ENCODE measurements at regions not wholly inside any gene's neighbourhood (a gene's known extent, or its start where the extent isn't known, plus 50 kb on each side); places are given as distances from the start of the nearest gene placed in this dataset.

DNA sequence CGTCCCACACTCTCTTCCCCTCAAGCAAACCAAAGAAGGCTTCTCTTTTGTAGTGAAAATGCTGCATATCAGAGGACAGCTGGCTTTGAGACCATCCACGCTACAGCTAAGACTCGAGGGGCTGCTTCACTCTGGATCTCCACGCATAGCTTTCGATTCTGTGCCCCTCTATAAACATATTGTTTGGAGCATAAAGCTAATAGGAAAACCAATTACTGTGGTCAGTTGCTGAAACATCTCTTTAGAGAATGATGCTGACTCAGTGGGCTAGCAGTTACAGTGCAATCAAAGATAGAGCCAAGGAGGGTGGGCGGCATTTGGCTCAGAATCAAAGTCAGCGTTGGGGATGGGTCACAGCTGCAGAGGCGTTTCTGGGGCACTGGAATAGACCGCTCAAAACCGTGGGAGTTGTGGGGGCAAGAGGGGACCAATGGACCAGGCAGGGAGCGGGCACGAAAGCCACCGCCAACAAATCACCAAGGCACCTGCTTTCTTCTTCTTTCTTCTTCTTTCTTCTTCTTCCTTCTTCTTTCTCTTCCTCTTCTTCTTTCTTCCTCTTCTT lies 76.7 kb downstream of the RASL11A start:
- no TSS peak for BruUV-seq (replicated peaks)

DNA sequence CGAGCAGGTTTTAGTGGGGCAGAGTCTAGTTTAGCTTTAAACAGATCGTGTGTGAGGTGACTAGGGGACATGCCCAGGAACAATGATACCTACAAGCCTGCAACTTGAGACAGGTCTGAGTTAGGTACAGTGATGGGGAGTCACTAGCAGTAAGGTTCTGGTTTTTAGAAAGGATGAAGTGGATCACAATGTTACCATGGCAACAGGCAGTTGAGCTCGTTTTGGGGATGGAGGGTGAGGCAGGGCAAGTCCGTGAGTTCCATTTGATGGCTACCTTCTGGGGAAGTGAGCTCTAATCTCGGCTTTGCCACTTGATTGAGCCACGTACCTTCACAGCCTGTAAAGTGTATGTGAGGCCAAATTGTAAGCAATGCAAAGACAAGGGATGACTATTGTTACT lies 76.0 kb upstream of the GTF3A start:
- ChIA-PET CTCF (interaction anchor here (0.9 to 6.7 kb wide), 4 partner anchors 9 to 363 kb away, joined by 3 to 42 read pairs (median 16); no protein-coding TSS in a partner anchor), POLR2A (no interaction called here)
- H2AFZ ChIP-seq (ENCODE audit: low read depth, low read length): no peak overlapping the region
- H3K9ac ChIP-seq (replicated peaks; ENCODE audit: extremely low read depth, insufficient read depth, low read length): no peak overlapping the region
- H3K4me2 ChIP-seq (ENCODE audit: insufficient read depth, low read length): no peak overlapping the region
- H3K9me3 ChIP-seq (replicated peaks; ENCODE audit: control insufficient read depth, insufficient read depth, low read length): no peaks in the 10 kb centered on the region
- no peaks in the 10 kb centered on the region for H3K36me3 ChIP-seq (ENCODE audit: control insufficient read depth in 2 of 2, extremely low read depth in 1 of 2, insufficient read depth in 2 of 2, low read length in 2 of 2)
- no peak overlapping the region for H3K27ac ChIP-seq (ENCODE audit: insufficient read depth, low read depth, low read length)
- H3K79me2 ChIP-seq (ENCODE audit: control insufficient read depth, insufficient read depth, low read length): no peaks in the 10 kb centered on the region
- FAIRE-seq (no peak), DNase-seq (ENCODE audit: low read depth, low spot score) (no peak)
- no peaks in the 10 kb centered on the region for H4K20me1 ChIP-seq (replicated peaks; ENCODE audit: control insufficient read depth, extremely low read depth, insufficient read depth, low read length)
- H3K4me3 ChIP-seq (replicated peaks in 1 of 3; ENCODE audit: insufficient read depth in 1 of 3, low read depth in 1 of 3, low read length in 3 of 3): no peak overlapping the region
- intact Hi-C loops (cut with micrococcal nuclease): no loop called here
- no peaks in the 10 kb centered on the region for H3K4me1 ChIP-seq (ENCODE audit: control insufficient read depth, extremely low read depth, insufficient read depth, low read length)
- no TSS peak for BruUV-seq (replicated peaks)
- peaks cover 2 to 4% of the 10 kb centered on the region in 2 experiments for H3K27me3 ChIP-seq (ENCODE audit: control insufficient read depth in 2 of 2, insufficient read depth in 2 of 2, low read length in 2 of 2)
- no peaks in the 10 kb centered on the region for H3K9me1 ChIP-seq (replicated peaks; ENCODE audit: control insufficient read depth, extremely low read depth, insufficient read depth, low read length)
- dilution Hi-C loops (cut with MboI; ENCODE audit: extremely low pct_ligation_motif_present, low sequenced_read_pairs): no loop called here
- TF ChIP-seq POLR2AphosphoS5 (IDR thresholded peaks at IDR 0.05; ENCODE audit: insufficient read depth, low read depth, low read length) (no peak), POLR2A (IDR thresholded peaks at IDR 0.05; ENCODE audit: low read depth, low read length) (no peak), MYC (IDR thresholded peaks at IDR 0.05; ENCODE audit: low read depth, low read length) (no peak), GATA2 (IDR thresholded peaks at IDR 0.05; ENCODE audit: insufficient read depth, insufficient read length, low read depth, low read length) (no peak), EZH2 (IDR thresholded peaks at IDR 0.05; ENCODE audit: borderline replicate concordance, low read depth, low read length, severe bottlenecking) (no peak), FOS (IDR thresholded peaks at IDR 0.05; ENCODE audit: borderline replicate concordance, insufficient read depth, low read length) (no peak), JUN (IDR thresholded peaks at IDR 0.05; ENCODE audit: borderline replicate concordance, insufficient read depth, insufficient read length, low read depth) (no peak)
- TF ChIP-seq, protein P1, sequence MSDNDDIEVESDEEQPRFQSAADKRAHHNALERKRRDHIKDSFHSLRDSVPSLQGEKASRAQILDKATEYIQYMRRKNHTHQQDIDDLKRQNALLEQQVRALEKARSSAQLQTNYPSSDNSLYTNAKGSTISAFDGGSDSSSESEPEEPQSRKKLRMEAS (IDR thresholded peaks at IDR 0.05; ENCODE audit: insufficient read depth, insufficient read length): no peak
- TF ChIP-seq, protein P2, sequence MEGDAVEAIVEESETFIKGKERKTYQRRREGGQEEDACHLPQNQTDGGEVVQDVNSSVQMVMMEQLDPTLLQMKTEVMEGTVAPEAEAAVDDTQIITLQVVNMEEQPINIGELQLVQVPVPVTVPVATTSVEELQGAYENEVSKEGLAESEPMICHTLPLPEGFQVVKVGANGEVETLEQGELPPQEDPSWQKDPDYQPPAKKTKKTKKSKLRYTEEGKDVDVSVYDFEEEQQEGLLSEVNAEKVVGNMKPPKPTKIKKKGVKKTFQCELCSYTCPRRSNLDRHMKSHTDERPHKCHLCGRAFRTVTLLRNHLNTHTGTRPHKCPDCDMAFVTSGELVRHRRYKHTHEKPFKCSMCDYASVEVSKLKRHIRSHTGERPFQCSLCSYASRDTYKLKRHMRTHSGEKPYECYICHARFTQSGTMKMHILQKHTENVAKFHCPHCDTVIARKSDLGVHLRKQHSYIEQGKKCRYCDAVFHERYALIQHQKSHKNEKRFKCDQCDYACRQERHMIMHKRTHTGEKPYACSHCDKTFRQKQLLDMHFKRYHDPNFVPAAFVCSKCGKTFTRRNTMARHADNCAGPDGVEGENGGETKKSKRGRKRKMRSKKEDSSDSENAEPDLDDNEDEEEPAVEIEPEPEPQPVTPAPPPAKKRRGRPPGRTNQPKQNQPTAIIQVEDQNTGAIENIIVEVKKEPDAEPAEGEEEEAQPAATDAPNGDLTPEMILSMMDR (IDR thresholded peaks at IDR 0.05; ENCODE audit: extremely low read depth in 1 of 2, insufficient read depth in 1 of 2, low read depth in 1 of 2, low read length in 2 of 2): no peak

More for the DNA sequence above, 76.7 kb downstream of the RASL11A start:
- no peaks in the 10 kb centered on the region for H3K36me3 ChIP-seq (ENCODE audit: control insufficient read depth in 2 of 2, extremely low read depth in 1 of 2, insufficient read depth in 2 of 2, low read length in 2 of 2)
- POLR2A ChIA-PET: no interaction called here
- no peak overlapping the region for H3K4me3 ChIP-seq (replicated peaks in 1 of 3; ENCODE audit: insufficient read depth in 1 of 3, low read depth in 1 of 3, low read length in 3 of 3)
- H3K9ac ChIP-seq (replicated peaks; ENCODE audit: extremely low read depth, insufficient read depth, low read length): no peak overlapping the region
- H3K27ac ChIP-seq (ENCODE audit: insufficient read depth, low read depth, low read length): no peak overlapping the region
- H2AFZ ChIP-seq (ENCODE audit: low read depth, low read length): no peak overlapping the region
- FAIRE-seq (no peak), DNase-seq (ENCODE audit: low read depth, low spot score) (no peak)
- no peak for TF ChIP-seq POLR2A (IDR thresholded peaks at IDR 0.05; ENCODE audit: low read depth, low read length)
- no peaks in the 10 kb centered on the region for H3K9me3 ChIP-seq (replicated peaks; ENCODE audit: control insufficient read depth, insufficient read depth, low read length)
- peaks cover 6 to 7% of the 10 kb centered on the region in 2 experiments for H3K27me3 ChIP-seq (ENCODE audit: control insufficient read depth in 2 of 2, insufficient read depth in 2 of 2, low read length in 2 of 2)
- no peaks in the 10 kb centered on the region for H3K4me1 ChIP-seq (ENCODE audit: control insufficient read depth, extremely low read depth, insufficient read depth, low read length)
- intact Hi-C loops (cut with micrococcal nuclease): no loop called here
- CTCF ChIA-PET: interaction anchor here (1.1 to 6.7 kb wide), 4 partner anchors 8 to 362 kb away, joined by 3 to 42 read pairs (median 16); no protein-coding TSS in a partner anchor
- H3K79me2 ChIP-seq (ENCODE audit: control insufficient read depth, insufficient read depth, low read length): no peaks in the 10 kb centered on the region
- dilution Hi-C loops (cut with MboI; ENCODE audit: extremely low pct_ligation_motif_present, low sequenced_read_pairs): no loop called here
- H4K20me1 ChIP-seq (replicated peaks; ENCODE audit: control insufficient read depth, extremely low read depth, insufficient read depth, low read length): no peaks in the 10 kb centered on the region
- no peak overlapping the region for H3K4me2 ChIP-seq (ENCODE audit: insufficient read depth, low read length)
- no peaks in the 10 kb centered on the region for H3K9me1 ChIP-seq (replicated peaks; ENCODE audit: control insufficient read depth, extremely low read depth, insufficient read depth, low read length)

All from endothelial cell of umbilical vein (primary cell).